ENCODE measurements at regions not wholly inside any gene's neighbourhood (a gene's known extent, or its start where the extent isn't known, plus 50 kb on each side); places are given as distances from the start of the nearest gene placed in this dataset.

- TF ChIP-seq CTCF (IDR thresholded peaks at IDR 0.05; ENCODE audit: unreplicated experiment), result no peak
- DNase-seq (ENCODE audit: low spot score, unreplicated experiment), result no peak
- H3K4me3 Mint-ChIP-seq (ENCODE audit: low read depth), result no peak overlapping the region
- H3K9me3 Mint-ChIP-seq (ENCODE audit: low read depth), result no peaks in the 10 kb centered on the region
- no peaks in the 10 kb centered on the region for H3K27me3 Mint-ChIP-seq
- H3K27ac Mint-ChIP-seq, result no peak overlapping the region
- no peaks in the 10 kb centered on the region for H3K36me3 Mint-ChIP-seq (ENCODE audit: insufficient read depth)
- peaks cover 1% of the 10 kb centered on the region for H3K4me1 Mint-ChIP-seq (ENCODE audit: low read depth)
These were observed 63.2 kb upstream of the NOCT start for GRCh38 chr4:138952411-138952810.

- Mint-ChIP-seq H3K4me3 (ENCODE audit: low read depth) (no peak overlapping the region), H3K27me3 (no peaks in the 10 kb centered on the region), H3K9me3 (ENCODE audit: low read depth) (no peaks in the 10 kb centered on the region), H3K27ac (no peak overlapping the region), H3K36me3 (ENCODE audit: insufficient read depth) (no peaks in the 10 kb centered on the region), H3K4me1 (ENCODE audit: low read depth) (peaks cover 1% of the 10 kb centered on the region)
- no peak for DNase-seq (ENCODE audit: low spot score, unreplicated experiment)
- no peak for TF ChIP-seq CTCF (IDR thresholded peaks at IDR 0.05; ENCODE audit: unreplicated experiment)
These were observed 63.8 kb upstream of the NOCT start for GRCh38 chr4:138951764-138952163.

- TF ChIP-seq CTCF (IDR thresholded peaks at IDR 0.05; ENCODE audit: unreplicated experiment), result no peak
- no peaks in the 10 kb centered on the region for H3K27me3 Mint-ChIP-seq
- peaks cover 1% of the 10 kb centered on the region for H3K4me1 Mint-ChIP-seq (ENCODE audit: low read depth)
- H3K36me3 Mint-ChIP-seq (ENCODE audit: insufficient read depth), result no peaks in the 10 kb centered on the region
- no peak for DNase-seq (ENCODE audit: low spot score, unreplicated experiment)
- H3K27ac Mint-ChIP-seq, result no peak overlapping the region
- no peaks in the 10 kb centered on the region for H3K9me3 Mint-ChIP-seq (ENCODE audit: low read depth)
- no peak overlapping the region for H3K4me3 Mint-ChIP-seq (ENCODE audit: low read depth)
These were observed 65.7 kb upstream of the NOCT start for GRCh38 chr4:138949866-138950265.

GRCh38 chr4:138948918-138949317 is 66.7 kb upstream of the NOCT start:
- H3K36me3 Mint-ChIP-seq (ENCODE audit: insufficient read depth), result no peaks in the 10 kb centered on the region
- no peak for DNase-seq (ENCODE audit: low spot score, unreplicated experiment)
- H3K4me1 Mint-ChIP-seq (ENCODE audit: low read depth), result no peaks in the 10 kb centered on the region
- no peak overlapping the region for H3K27ac Mint-ChIP-seq
- no peak for TF ChIP-seq CTCF (IDR thresholded peaks at IDR 0.05; ENCODE audit: unreplicated experiment)
- no peaks in the 10 kb centered on the region for H3K27me3 Mint-ChIP-seq
- H3K4me3 Mint-ChIP-seq (ENCODE audit: low read depth), result no peak overlapping the region
- H3K9me3 Mint-ChIP-seq (ENCODE audit: low read depth), result no peaks in the 10 kb centered on the region

GRCh38 chr4:138946306-138946705 is 69.3 kb upstream of the NOCT start:
- no peaks in the 10 kb centered on the region for H3K4me1 Mint-ChIP-seq (ENCODE audit: low read depth)
- no peaks in the 10 kb centered on the region for H3K9me3 Mint-ChIP-seq (ENCODE audit: low read depth)
- no peaks in the 10 kb centered on the region for H3K36me3 Mint-ChIP-seq (ENCODE audit: insufficient read depth)
- no peaks in the 10 kb centered on the region for H3K27me3 Mint-ChIP-seq
- H3K27ac Mint-ChIP-seq, result no peak overlapping the region
- no peak for DNase-seq (ENCODE audit: low spot score, unreplicated experiment)
- no peak for TF ChIP-seq CTCF (IDR thresholded peaks at IDR 0.05; ENCODE audit: unreplicated experiment)
- no peak overlapping the region for H3K4me3 Mint-ChIP-seq (ENCODE audit: low read depth)

Measured in progenitor cell of endocrine pancreas (in vitro differentiated cells).